KMS-11 (cell line): ENCODE measurements at regions not wholly inside any gene's neighbourhood (a gene's known extent, or its start where the extent isn't known, plus 50 kb on each side); places are given as distances from the start of the nearest gene placed in this dataset.

ENCODE experiments used
- H2AFZ ChIP-seq: fragments of 200-600 bp; sonication (generic); 2 replicates; pipeline ENCODE4 v1.6.1; 2016; ENCODE audit warnings: antibody characterized with exemption, mixed run types, low read depth
- H3K27ac ChIP-seq: fragments of 200-600 bp; sonication (generic); 2 replicates; pipeline ENCODE4 v1.6.1; 2016; ENCODE audit warnings: mild to moderate bottlenecking, mixed run types
- H3K27me3 ChIP-seq: fragments of 200-600 bp; sonication (generic); 2 replicates; pipeline ENCODE4 v1.6.1; 2017; ENCODE audit warnings: mild to moderate bottlenecking, low read depth, mixed run types, moderate library complexity; ENCODE audit not compliant: insufficient read depth
- H3K36me3 ChIP-seq: fragments of 200-600 bp; sonication (generic); 2 replicates; pipeline ENCODE4 v1.6.1; 2017; ENCODE audit warnings: mild to moderate bottlenecking, mixed run types; ENCODE audit not compliant: insufficient read depth
- H3K4me1 ChIP-seq: fragments of 200-600 bp; sonication (generic); 2 replicates; pipeline ENCODE4 v1.6.1; 2016; ENCODE audit warnings: mild to moderate bottlenecking, low read depth, mixed run types; ENCODE audit not compliant: poor library complexity, severe bottlenecking
- H3K4me2 ChIP-seq: fragments of 200-600 bp; sonication (generic); 2 replicates; pipeline ENCODE4 v1.7.0; 2016; ENCODE audit warnings: mild to moderate bottlenecking, mixed run types
- H3K4me3 ChIP-seq: fragments of 200-600 bp; sonication (generic); IDR thresholded peaks from 2 replicates; pipeline ENCODE4 v1.6.1; 2017; ENCODE audit warnings: low read depth, low read length, mixed read lengths; ENCODE audit not compliant: insufficient read depth
- H3K79me2 ChIP-seq: fragments of 200-600 bp; sonication (generic); 2 replicates; pipeline ENCODE4 v1.6.1; 2016; ENCODE audit warnings: low read depth, mixed run types; ENCODE audit not compliant: insufficient read depth
- H3K9ac ChIP-seq: fragments of 200-600 bp; sonication (generic); 2 replicates; pipeline ENCODE4 v1.6.1; 2016; ENCODE audit warnings: mild to moderate bottlenecking, mixed run types
- H4K20me1 ChIP-seq: fragments of 200-600 bp; sonication (generic); 2 replicates; pipeline ENCODE4 v1.6.1; 2016; ENCODE audit warnings: mild to moderate bottlenecking, mixed run types; ENCODE audit not compliant: insufficient read depth
- CTCF ChIP-seq: fragments of 200-600 bp; sonication (generic); conservative IDR thresholded peaks from 2 replicates; pipeline ENCODE4 v1.6.1; 2017; ENCODE audit warnings: low read depth, mild to moderate bottlenecking, antibody characterized with exemption, low read length, moderate library complexity, mixed read lengths

- H3K4me3 ChIP-seq, result no peak overlapping the region
- H4K20me1 ChIP-seq, result no peaks in the 10 kb centered on the region
- H3K27ac ChIP-seq, result no peak overlapping the region
- no peaks in the 10 kb centered on the region for H3K36me3 ChIP-seq
- TF ChIP-seq CTCF, result peak; percentile 44; the same call in 1 of the 2 replicates
- H3K79me2 ChIP-seq, result no peaks in the 10 kb centered on the region
- no peak overlapping the region for H2AFZ ChIP-seq
- H3K4me2 ChIP-seq, result no peak overlapping the region
- no peak overlapping the region for H3K9ac ChIP-seq
- H3K4me1 ChIP-seq, result peaks cover 4% of the 10 kb centered on the region
- no peaks in the 10 kb centered on the region for H3K27me3 ChIP-seq
Observed at GRCh38 chr2:155372969-155373368, 674.5 kb downstream of the KCNJ3 start.

DNA sequence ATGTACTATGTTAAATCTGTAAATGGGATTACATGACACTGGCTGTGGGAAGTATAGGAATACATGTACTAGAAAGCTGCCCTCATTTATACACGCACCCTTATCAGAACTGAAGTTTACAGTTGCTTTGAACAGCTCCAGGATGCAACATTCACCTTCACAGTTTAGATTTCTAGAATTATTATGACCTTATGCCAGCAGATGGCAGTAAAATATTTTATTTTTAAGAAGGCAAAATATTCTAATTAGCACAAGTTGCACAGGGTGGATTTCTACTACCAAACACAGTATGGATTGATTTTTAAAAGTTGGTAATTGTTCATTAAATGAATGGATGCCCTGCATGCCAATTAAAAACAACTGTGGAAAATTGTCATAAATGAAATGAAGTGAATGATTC lies 670.4 kb downstream of the KCNJ3 start:
- Histone ChIP-seq H3K4me3 (no peak overlapping the region), H4K20me1 (no peaks in the 10 kb centered on the region), H2AFZ (no peak overlapping the region), H3K4me1 (no peaks in the 10 kb centered on the region), H3K79me2 (no peaks in the 10 kb centered on the region), H3K27ac (no peak overlapping the region), H3K9ac (no peak overlapping the region), H3K36me3 (no peaks in the 10 kb centered on the region), H3K4me2 (no peak overlapping the region), H3K27me3 (no peaks in the 10 kb centered on the region)
- peak; percentile 79 for TF ChIP-seq CTCF

GRCh38 chr2:155364766-155365165 lies 666.3 kb downstream of the KCNJ3 start:
- TF ChIP-seq CTCF, result no peak
- Histone ChIP-seq H3K9ac (no peak overlapping the region), H3K27me3 (no peaks in the 10 kb centered on the region), H2AFZ (no peak overlapping the region), H3K27ac (no peak overlapping the region), H4K20me1 (no peaks in the 10 kb centered on the region), H3K79me2 (no peaks in the 10 kb centered on the region), H3K4me2 (no peak overlapping the region), H3K4me3 (no peak overlapping the region), H3K4me1 (no peaks in the 10 kb centered on the region), H3K36me3 (no peaks in the 10 kb centered on the region)

DNA sequence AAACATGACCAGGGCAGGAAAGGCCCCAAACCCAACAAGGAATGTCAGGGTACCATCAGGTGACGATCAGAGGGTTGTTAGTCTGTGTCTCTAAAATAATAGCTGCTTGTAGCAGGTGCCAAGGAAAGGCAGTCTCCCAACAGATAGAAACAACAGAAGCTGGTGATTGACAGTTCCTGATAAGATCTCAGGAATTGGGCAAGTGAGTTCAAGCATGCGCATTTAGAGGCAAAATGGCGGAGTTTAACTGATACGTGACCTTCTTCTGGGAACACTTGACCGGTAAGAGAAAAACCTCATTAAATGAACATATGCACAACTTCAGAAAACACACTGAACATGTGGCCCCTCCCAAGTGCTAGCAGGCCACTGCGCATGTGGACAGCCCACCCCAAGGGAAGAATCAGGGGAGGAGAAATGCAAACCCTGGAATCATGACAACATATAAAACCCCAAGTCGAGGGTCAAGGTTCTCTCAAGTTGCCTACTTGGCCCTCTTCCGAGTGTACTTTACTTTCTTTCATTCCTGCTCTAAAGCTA lies 664.9 kb downstream of the KCNJ3 start:
- TF ChIP-seq CTCF, result no peak
- no peak overlapping the region; the same call in 1 of the 2 replicates for H2AFZ ChIP-seq
- H3K36me3 ChIP-seq, result no peaks in the 10 kb centered on the region
- no peaks in the 10 kb centered on the region for H3K4me1 ChIP-seq
- no peak overlapping the region for H3K27ac ChIP-seq
- H3K9ac ChIP-seq, result no peak overlapping the region
- no peak overlapping the region for H3K4me2 ChIP-seq
- H4K20me1 ChIP-seq, result no peaks in the 10 kb centered on the region
- no peaks in the 10 kb centered on the region for H3K79me2 ChIP-seq
- H3K4me3 ChIP-seq, result no peak overlapping the region
- no peaks in the 10 kb centered on the region for H3K27me3 ChIP-seq

GRCh38 chr2:155357172-155357571 lies 658.7 kb downstream of the KCNJ3 start:
- Histone ChIP-seq H3K79me2 (no peaks in the 10 kb centered on the region), H3K27me3 (no peaks in the 10 kb centered on the region), H4K20me1 (no peaks in the 10 kb centered on the region), H3K36me3 (no peaks in the 10 kb centered on the region), H3K4me2 (no peak overlapping the region), H3K4me3 (no peak overlapping the region), H3K4me1 (no peaks in the 10 kb centered on the region), H3K27ac (no peak overlapping the region), H2AFZ (no peak overlapping the region), H3K9ac (no peak overlapping the region)
- TF ChIP-seq CTCF, result no peak
